ENCODE measurements at regions not wholly inside any gene's neighbourhood (a gene's known extent, or its start where the extent isn't known, plus 50 kb on each side); places are given as distances from the start of the nearest gene placed in this dataset.
"Not testable (repeated sequence)": the region's sequence is repeated elsewhere in the genome, so short reads cannot be mapped to it uniquely, and the experiment has no call there.

- H3K4me3 Mint-ChIP-seq; H3K36me3 Mint-ChIP-seq (ENCODE audit: low read depth); H3K27ac Mint-ChIP-seq; H3K4me1 Mint-ChIP-seq (ENCODE audit: low read depth); H3K27me3 Mint-ChIP-seq; H3K9me3 Mint-ChIP-seq: not testable (repeated sequence)
- intact Hi-C loops (cut with micrococcal nuclease): loop anchor here (5.0 kb wide), 1 partner anchor 68 kb away; no protein-coding TSS in a partner anchor
Measured at GRCh38 chr3:130029531-130030289, 51.9 kb upstream of the ALG1L2 start.

Measured in dendritic cell treated with granulocyte-macrophage colony-stimulating factor and Interleukin-4, amounts not matched to agents 40 ng/mL and 50 ng/mL, for 4 days (primary cell).